ENCODE measurements at regions not wholly inside any gene's neighbourhood (a gene's known extent, or its start where the extent isn't known, plus 50 kb on each side); places are given as distances from the start of the nearest gene placed in this dataset.
"Not testable (repeated sequence)": the region's sequence is repeated elsewhere in the genome, so short reads cannot be mapped to it uniquely, and the experiment has no call there.

GRCh38 chr12:67042697-67043131, 226.4 kb upstream of the CAND1 start:
- H3K9ac ChIP-seq (ENCODE audit: low read length in 5 of 5) = no peak overlapping the region

DNA sequence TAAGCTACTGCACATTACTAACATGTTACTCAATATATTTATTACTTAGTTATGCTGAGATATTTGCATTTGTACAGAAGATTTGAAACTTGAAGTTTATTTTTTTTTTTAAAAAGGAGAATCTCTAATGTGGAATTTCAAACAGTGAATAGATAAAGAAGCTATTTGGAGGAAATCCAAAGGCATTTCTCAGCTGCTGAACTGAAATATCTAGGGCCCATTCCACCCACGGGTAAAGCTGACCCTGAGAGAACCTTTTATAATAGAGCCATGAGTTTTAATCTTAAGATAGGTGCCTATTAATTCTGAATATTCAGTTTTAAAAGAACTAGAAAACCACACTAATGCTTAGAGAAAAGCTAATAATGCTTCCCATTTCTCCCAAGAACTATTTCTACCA, 225.4 kb upstream of the CAND1 start:
- no peak overlapping the region for H3K4me3 ChIP-seq (ENCODE audit: low read depth in 1 of 5, low read length in 5 of 5)
- H3K9me3 ChIP-seq (ENCODE audit: control insufficient read depth in 5 of 5, low read length in 5 of 5) = no peaks in the 10 kb centered on the region
- no peak overlapping the region for H3K9ac ChIP-seq (ENCODE audit: low read length in 5 of 5)
- H3K4me1 ChIP-seq (ENCODE audit: control insufficient read depth in 5 of 5, insufficient read depth in 5 of 5, low read length in 5 of 5) = no peaks in the 10 kb centered on the region
- H3K27ac ChIP-seq (ENCODE audit: low read depth, low read length) = no peak overlapping the region
- H3K36me3 ChIP-seq (ENCODE audit: control insufficient read depth in 5 of 5, insufficient read depth in 5 of 5, low read length in 5 of 5) = no peaks in the 10 kb centered on the region
- H3K27me3 ChIP-seq (ENCODE audit: control insufficient read depth in 5 of 5, insufficient read depth in 4 of 5, low read length in 5 of 5) = no peaks in the 10 kb centered on the region

More at GRCh38 chr12:67042697-67043131, 226.4 kb upstream of the CAND1 start:
- Histone ChIP-seq H3K9me3 (ENCODE audit: control insufficient read depth in 5 of 5, low read length in 5 of 5) (no peaks in the 10 kb centered on the region), H3K4me1 (ENCODE audit: control insufficient read depth in 5 of 5, insufficient read depth in 5 of 5, low read length in 5 of 5) (no peaks in the 10 kb centered on the region), H3K27ac (ENCODE audit: low read depth, low read length) (no peak overlapping the region), H3K36me3 (ENCODE audit: control insufficient read depth in 5 of 5, insufficient read depth in 5 of 5, low read length in 5 of 5) (no peaks in the 10 kb centered on the region), H3K27me3 (ENCODE audit: control insufficient read depth in 5 of 5, insufficient read depth in 4 of 5, low read length in 5 of 5) (no peaks in the 10 kb centered on the region), H3K4me3 (ENCODE audit: low read depth in 1 of 5, low read length in 5 of 5) (no peak overlapping the region)

- Histone ChIP-seq H3K9ac (ENCODE audit: low read length in 5 of 5) (no peak overlapping the region), H3K4me3 (ENCODE audit: low read depth in 1 of 5, low read length in 5 of 5) (no peak overlapping the region), H3K36me3 (ENCODE audit: control insufficient read depth in 5 of 5, insufficient read depth in 5 of 5, low read length in 5 of 5) (no peaks in the 10 kb centered on the region), H3K4me1 (ENCODE audit: control insufficient read depth in 5 of 5, insufficient read depth in 5 of 5, low read length in 5 of 5) (no peaks in the 10 kb centered on the region), H3K9me3 (ENCODE audit: control insufficient read depth in 5 of 5, low read length in 5 of 5) (no peaks in the 10 kb centered on the region), H3K27me3 (ENCODE audit: control insufficient read depth in 5 of 5, insufficient read depth in 4 of 5, low read length in 5 of 5) (no peaks in the 10 kb centered on the region), H3K27ac (ENCODE audit: low read depth, low read length) (no peak overlapping the region)
Measured at GRCh38 chr12:67045650-67046049, 223.5 kb upstream of the CAND1 start.

GRCh38 chr12:67046062-67046461, 223.1 kb upstream of the CAND1 start:
- H3K27ac ChIP-seq (ENCODE audit: low read depth, low read length) = no peak overlapping the region
- no peaks in the 10 kb centered on the region for H3K36me3 ChIP-seq (ENCODE audit: control insufficient read depth in 5 of 5, insufficient read depth in 5 of 5, low read length in 5 of 5)
- no peak overlapping the region for H3K4me3 ChIP-seq (ENCODE audit: low read depth in 1 of 5, low read length in 5 of 5)
- no peaks in the 10 kb centered on the region for H3K4me1 ChIP-seq (ENCODE audit: control insufficient read depth in 5 of 5, insufficient read depth in 5 of 5, low read length in 5 of 5)
- no peaks in the 10 kb centered on the region for H3K27me3 ChIP-seq (ENCODE audit: control insufficient read depth in 5 of 5, insufficient read depth in 4 of 5, low read length in 5 of 5)
- no peaks in the 10 kb centered on the region for H3K9me3 ChIP-seq (ENCODE audit: control insufficient read depth in 5 of 5, low read length in 5 of 5)
- H3K9ac ChIP-seq (ENCODE audit: low read length in 5 of 5) = no peak overlapping the region

- Histone ChIP-seq H3K4me3 (ENCODE audit: low read depth in 1 of 5, low read length in 5 of 5) (no peak overlapping the region), H3K27me3 (ENCODE audit: control insufficient read depth in 5 of 5, insufficient read depth in 4 of 5, low read length in 5 of 5) (no peaks in the 10 kb centered on the region)
Measured at GRCh38 chr12:67047634-67048033, 221.5 kb upstream of the CAND1 start.

GRCh38 chr12:67048371-67048770, 220.8 kb upstream of the CAND1 start:
- Histone ChIP-seq H3K27me3 (ENCODE audit: control insufficient read depth in 5 of 5, insufficient read depth in 4 of 5, low read length in 5 of 5) (no peaks in the 10 kb centered on the region), H3K36me3 (ENCODE audit: control insufficient read depth in 5 of 5, insufficient read depth in 5 of 5, low read length in 5 of 5) (no peaks in the 10 kb centered on the region), H3K27ac (ENCODE audit: low read depth, low read length) (no peak overlapping the region), H3K9me3 (ENCODE audit: control insufficient read depth in 5 of 5, low read length in 5 of 5) (no peaks in the 10 kb centered on the region), H3K9ac (ENCODE audit: low read length in 5 of 5) (no peak overlapping the region), H3K4me1 (ENCODE audit: control insufficient read depth in 5 of 5, insufficient read depth in 5 of 5, low read length in 5 of 5) (no peaks in the 10 kb centered on the region), H3K4me3 (ENCODE audit: low read depth in 1 of 5, low read length in 5 of 5) (no peak overlapping the region)

More at GRCh38 chr12:67047634-67048033, 221.5 kb upstream of the CAND1 start:
- no peaks in the 10 kb centered on the region for H3K4me1 ChIP-seq (ENCODE audit: control insufficient read depth in 5 of 5, insufficient read depth in 5 of 5, low read length in 5 of 5)
- no peaks in the 10 kb centered on the region for H3K9me3 ChIP-seq (ENCODE audit: control insufficient read depth in 5 of 5, low read length in 5 of 5)
- H3K9ac ChIP-seq (ENCODE audit: low read length in 5 of 5) = no peak overlapping the region
- H3K36me3 ChIP-seq (ENCODE audit: control insufficient read depth in 5 of 5, insufficient read depth in 5 of 5, low read length in 5 of 5) = no peaks in the 10 kb centered on the region
- H3K27ac ChIP-seq (ENCODE audit: low read depth, low read length) = no peak overlapping the region

DNA sequence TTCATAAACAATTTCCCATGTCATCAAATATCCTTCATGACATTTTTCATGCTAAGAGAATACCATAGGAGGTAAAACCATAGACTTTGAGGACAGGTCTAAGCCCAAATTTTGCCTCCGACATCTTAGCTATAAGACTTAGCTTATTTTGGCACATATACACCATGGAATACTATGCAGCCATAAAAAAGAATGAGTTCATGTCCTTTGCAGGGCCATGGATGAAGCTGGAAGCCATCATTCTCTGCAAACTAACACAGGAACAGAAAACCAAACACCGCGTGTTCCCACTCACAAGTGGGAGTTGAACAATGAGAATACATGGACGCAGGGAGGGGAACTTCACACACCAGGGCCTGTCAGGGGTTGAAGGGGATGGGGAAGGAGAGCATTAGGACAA, 220.0 kb upstream of the CAND1 start:
- H3K4me3 ChIP-seq (ENCODE audit: low read depth in 1 of 5, low read length in 5 of 5); H3K27me3 ChIP-seq (ENCODE audit: control insufficient read depth in 5 of 5, insufficient read depth in 4 of 5, low read length in 5 of 5); H3K27ac ChIP-seq (ENCODE audit: low read depth, low read length); H3K9me3 ChIP-seq (ENCODE audit: control insufficient read depth in 5 of 5, low read length in 5 of 5); H3K9ac ChIP-seq (ENCODE audit: low read length in 5 of 5); H3K4me1 ChIP-seq (ENCODE audit: control insufficient read depth in 5 of 5, insufficient read depth in 5 of 5, low read length in 5 of 5); H3K36me3 ChIP-seq (ENCODE audit: control insufficient read depth in 5 of 5, insufficient read depth in 5 of 5, low read length in 5 of 5): not testable (repeated sequence)

GRCh38 chr12:67052981-67053380, 216.2 kb upstream of the CAND1 start:
- no peaks in the 10 kb centered on the region for H3K4me1 ChIP-seq (ENCODE audit: control insufficient read depth in 5 of 5, insufficient read depth in 5 of 5, low read length in 5 of 5)
- no peak overlapping the region for H3K9ac ChIP-seq (ENCODE audit: low read length in 5 of 5)
- H3K9me3 ChIP-seq (ENCODE audit: control insufficient read depth in 5 of 5, low read length in 5 of 5) = no peaks in the 10 kb centered on the region
- H3K27ac ChIP-seq (ENCODE audit: low read depth, low read length) = no peak overlapping the region
- no peaks in the 10 kb centered on the region for H3K27me3 ChIP-seq (ENCODE audit: control insufficient read depth in 5 of 5, insufficient read depth in 4 of 5, low read length in 5 of 5)
- H3K36me3 ChIP-seq (ENCODE audit: control insufficient read depth in 5 of 5, insufficient read depth in 5 of 5, low read length in 5 of 5) = no peaks in the 10 kb centered on the region
- H3K4me3 ChIP-seq (ENCODE audit: low read depth in 1 of 5, low read length in 5 of 5) = no peak overlapping the region

DNA sequence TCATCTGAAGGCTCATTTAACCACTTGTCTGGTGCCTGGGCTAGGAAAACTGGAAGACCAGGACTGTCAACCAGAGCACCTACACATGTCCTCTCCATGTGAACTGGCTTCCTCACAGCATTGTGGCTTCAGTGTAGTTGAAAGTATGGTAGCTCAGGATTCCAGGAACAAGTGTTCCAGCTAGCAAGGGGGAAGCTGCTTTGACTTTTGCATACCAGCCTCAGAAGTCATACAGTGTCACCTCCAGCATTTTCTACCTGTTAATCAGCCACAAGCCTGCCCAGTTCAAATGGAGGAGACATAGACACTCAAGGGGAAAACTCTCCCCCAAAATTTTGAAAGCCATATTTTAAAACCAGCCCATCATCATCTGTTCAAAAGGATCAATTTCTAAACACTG, 212.8 kb upstream of the CAND1 start:
- Histone ChIP-seq H3K36me3 (ENCODE audit: control insufficient read depth in 5 of 5, insufficient read depth in 5 of 5, low read length in 5 of 5) (no peaks in the 10 kb centered on the region), H3K4me1 (ENCODE audit: control insufficient read depth in 5 of 5, insufficient read depth in 5 of 5, low read length in 5 of 5) (no peaks in the 10 kb centered on the region), H3K27ac (ENCODE audit: low read depth, low read length) (no peak overlapping the region), H3K9ac (ENCODE audit: low read length in 5 of 5) (no peak overlapping the region), H3K4me3 (ENCODE audit: low read depth in 1 of 5, low read length in 5 of 5) (no peak overlapping the region), H3K27me3 (ENCODE audit: control insufficient read depth in 5 of 5, insufficient read depth in 4 of 5, low read length in 5 of 5) (no peaks in the 10 kb centered on the region), H3K9me3 (ENCODE audit: control insufficient read depth in 5 of 5, low read length in 5 of 5) (no peaks in the 10 kb centered on the region)

DNA sequence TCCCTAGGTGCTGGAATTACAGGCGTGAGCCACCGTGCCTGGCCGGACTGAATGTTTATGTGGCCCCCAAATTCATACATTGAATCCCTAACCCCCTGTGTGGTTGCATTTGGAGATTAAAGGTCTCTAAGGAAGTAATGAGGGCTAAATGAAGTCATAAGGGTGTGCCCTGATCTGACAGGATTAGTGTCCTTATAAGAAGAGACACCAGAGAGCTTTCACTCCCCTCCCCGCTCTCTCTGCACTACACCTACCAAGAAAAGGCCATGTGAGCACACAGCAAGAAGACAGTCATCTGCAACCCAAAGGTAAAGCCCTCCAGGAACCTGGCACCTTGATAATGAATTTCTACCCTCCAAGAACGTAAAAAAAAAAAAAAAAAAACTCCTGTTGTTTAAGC, 212.1 kb upstream of the CAND1 start:
- Histone ChIP-seq H3K9ac (ENCODE audit: low read length in 5 of 5) (no peak overlapping the region), H3K9me3 (ENCODE audit: control insufficient read depth in 5 of 5, low read length in 5 of 5) (no peaks in the 10 kb centered on the region), H3K4me1 (ENCODE audit: control insufficient read depth in 5 of 5, insufficient read depth in 5 of 5, low read length in 5 of 5) (no peaks in the 10 kb centered on the region), H3K27ac (ENCODE audit: low read depth, low read length) (no peak overlapping the region), H3K36me3 (ENCODE audit: control insufficient read depth in 5 of 5, insufficient read depth in 5 of 5, low read length in 5 of 5) (no peaks in the 10 kb centered on the region), H3K4me3 (ENCODE audit: low read depth in 1 of 5, low read length in 5 of 5) (no peak overlapping the region), H3K27me3 (ENCODE audit: control insufficient read depth in 5 of 5, insufficient read depth in 4 of 5, low read length in 5 of 5) (no peaks in the 10 kb centered on the region)

DNA sequence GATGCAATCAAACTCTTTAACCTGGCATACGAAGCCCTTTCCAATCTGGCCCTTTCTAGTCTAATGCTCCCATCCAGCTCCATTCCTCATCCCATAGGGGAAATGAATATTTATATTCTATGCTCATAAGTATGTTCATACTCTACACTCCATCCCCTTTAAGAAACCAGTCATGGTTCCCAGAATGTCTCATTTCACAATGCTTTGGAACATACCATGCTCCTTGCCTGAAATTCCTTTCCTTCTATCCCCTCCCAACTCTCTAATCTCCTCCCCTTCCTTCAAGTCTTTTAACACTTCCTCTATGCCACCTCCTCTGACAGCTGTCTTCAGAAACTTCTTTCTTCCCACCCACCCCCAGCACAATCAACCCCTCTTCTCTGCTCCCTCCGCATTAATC, 207.0 kb upstream of the CAND1 start:
- no peak overlapping the region for H3K9ac ChIP-seq (ENCODE audit: low read length in 5 of 5)
- H3K9me3 ChIP-seq (ENCODE audit: control insufficient read depth in 5 of 5, low read length in 5 of 5) = no peaks in the 10 kb centered on the region
- peaks cover 0 to 10% (median 2%) of the 10 kb centered on the region in 5 donors for H3K27me3 ChIP-seq (ENCODE audit: control insufficient read depth in 5 of 5, insufficient read depth in 4 of 5, low read length in 5 of 5)
- no peak overlapping the region for H3K4me3 ChIP-seq (ENCODE audit: low read depth in 1 of 5, low read length in 5 of 5)
- H3K36me3 ChIP-seq (ENCODE audit: control insufficient read depth in 5 of 5, insufficient read depth in 5 of 5, low read length in 5 of 5) = no peaks in the 10 kb centered on the region
- H3K4me1 ChIP-seq (ENCODE audit: control insufficient read depth in 5 of 5, insufficient read depth in 5 of 5, low read length in 5 of 5) = no peaks in the 10 kb centered on the region
- no peak overlapping the region for H3K27ac ChIP-seq (ENCODE audit: low read depth, low read length)

Data from subcutaneous abdominal adipose tissue (tissue), 5 donors.